ENCODE measurements at regions not wholly inside any gene's neighbourhood (a gene's known extent, or its start where the extent isn't known, plus 50 kb on each side); places are given as distances from the start of the nearest gene placed in this dataset.

GRCh38 chr14:98304574-98304973 is 967.4 kb downstream of the BCL11B start:
- H3K4me1 ChIP-seq (ENCODE audit: control insufficient read depth in 1 of 2, low read depth in 2 of 2), result no peaks in the 10 kb centered on the region
- TF ChIP-seq CTCF (IDR thresholded peaks at IDR 0.05), result no peak
- no peak for ATAC-seq (ENCODE audit: insufficient number of reproducible peaks, low FRiP score, low read depth)
- H3K4me3 ChIP-seq, result no peak overlapping the region
- no peaks in the 10 kb centered on the region for H3K27me3 ChIP-seq (replicated peaks; ENCODE audit: insufficient read depth)
- H3K36me3 ChIP-seq, result no peaks in the 10 kb centered on the region
- no peak overlapping the region for H3K27ac ChIP-seq
- DNase-seq (ENCODE audit: low spot score), result no peak
- no peaks in the 10 kb centered on the region for H3K9me3 ChIP-seq

- H3K27me3 ChIP-seq (replicated peaks; ENCODE audit: insufficient read depth), result no peaks in the 10 kb centered on the region
- H3K4me1 ChIP-seq (ENCODE audit: control insufficient read depth in 1 of 2, low read depth in 2 of 2), result no peaks in the 10 kb centered on the region
- H3K9me3 ChIP-seq, result no peaks in the 10 kb centered on the region
- no peak for DNase-seq (ENCODE audit: low spot score)
- H3K27ac ChIP-seq, result no peak overlapping the region
- no peaks in the 10 kb centered on the region for H3K36me3 ChIP-seq
- no peak for TF ChIP-seq CTCF (IDR thresholded peaks at IDR 0.05)
- H3K4me3 ChIP-seq, result no peak overlapping the region
- ATAC-seq (ENCODE audit: insufficient number of reproducible peaks, low FRiP score, low read depth), result no peak
Observed at GRCh38 chr14:98309591-98309990, 962.4 kb downstream of the BCL11B start.

GRCh38 chr14:98312006-98312405 is 960.0 kb downstream of the BCL11B start:
- DNase-seq (ENCODE audit: low spot score), result no peak
- no peaks in the 10 kb centered on the region for H3K36me3 ChIP-seq
- TF ChIP-seq CTCF (IDR thresholded peaks at IDR 0.05), result no peak
- H3K4me3 ChIP-seq, result no peak overlapping the region
- H3K4me1 ChIP-seq (ENCODE audit: control insufficient read depth in 1 of 2, low read depth in 2 of 2), result no peaks in the 10 kb centered on the region
- no peaks in the 10 kb centered on the region for H3K9me3 ChIP-seq
- no peak overlapping the region for H3K27ac ChIP-seq
- H3K27me3 ChIP-seq (replicated peaks; ENCODE audit: insufficient read depth), result no peaks in the 10 kb centered on the region
- no peak for ATAC-seq (ENCODE audit: insufficient number of reproducible peaks, low FRiP score, low read depth)

- DNase-seq (ENCODE audit: low spot score) (no peak), ATAC-seq (ENCODE audit: insufficient number of reproducible peaks, low FRiP score, low read depth) (no peak)
- Histone ChIP-seq H3K9me3 (peaks cover 9% of the 10 kb centered on the region), H3K27ac (no peak overlapping the region), H3K36me3 (no peaks in the 10 kb centered on the region), H3K27me3 (replicated peaks; ENCODE audit: insufficient read depth) (no peaks in the 10 kb centered on the region), H3K4me1 (ENCODE audit: control insufficient read depth in 1 of 2, low read depth in 2 of 2) (no peaks in the 10 kb centered on the region), H3K4me3 (no peak overlapping the region)
- TF ChIP-seq CTCF (IDR thresholded peaks at IDR 0.05), result no peak
Observed at GRCh38 chr14:98321841-98322240, 950.2 kb downstream of the BCL11B start.

- no peak for ATAC-seq (ENCODE audit: insufficient number of reproducible peaks, low FRiP score, low read depth)
- Histone ChIP-seq H3K36me3 (no peaks in the 10 kb centered on the region), H3K9me3 (peaks cover 8% of the 10 kb centered on the region)
Observed at GRCh38 chr14:98323836-98324235, 948.2 kb downstream of the BCL11B start.

More at GRCh38 chr14:98323836-98324235, 948.2 kb downstream of the BCL11B start:
- Histone ChIP-seq H3K4me1 (ENCODE audit: control insufficient read depth in 1 of 2, low read depth in 2 of 2) (no peaks in the 10 kb centered on the region), H3K27me3 (replicated peaks; ENCODE audit: insufficient read depth) (no peaks in the 10 kb centered on the region), H3K4me3 (no peak overlapping the region), H3K27ac (no peak overlapping the region)
- no peak for DNase-seq (ENCODE audit: low spot score)
- TF ChIP-seq CTCF (IDR thresholded peaks at IDR 0.05), result no peak
